Muscle layer of duodenum (tissue), 2 donors: ENCODE measurements at regions not wholly inside any gene's neighbourhood (a gene's known extent, or its start where the extent isn't known, plus 50 kb on each side); places are given as distances from the start of the nearest gene placed in this dataset.

Experiments used
- H3K27ac ChIP-seq: one replicate; pipeline ENCODE4 v1.7.0; 2013; ENCODE audit warnings: mild to moderate bottlenecking, low read length
- H3K27me3 ChIP-seq: one replicate; pipeline ENCODE4 v1.7.0; 2013; ENCODE audit warnings: low read depth, mild to moderate bottlenecking, control low read depth, low read length
- H3K36me3 ChIP-seq, 2 donors: one replicate each; pipeline ENCODE4 v1.7.0; 2013; ENCODE audit warnings: low read length in 2 of 2, control low read depth in 1 of 2, mild to moderate bottlenecking in 1 of 2; ENCODE audit not compliant: insufficient read depth in 2 of 2, control insufficient read depth in 1 of 2
- H3K4me1 ChIP-seq, 2 donors: one replicate each; pipeline ENCODE4 v1.7.0; 2013; ENCODE audit warnings: low read length in 2 of 2, mild to moderate bottlenecking in 2 of 2, control low read depth in 1 of 2, moderate library complexity in 1 of 2; ENCODE audit not compliant: insufficient read depth in 2 of 2, control insufficient read depth in 1 of 2
- H3K4me3 ChIP-seq, 2 donors: one replicate each; pipeline ENCODE4 v1.7.0; 2013; ENCODE audit warnings: low read length in 2 of 2, low read depth in 1 of 2, mild to moderate bottlenecking in 1 of 2
- H3K9me3 ChIP-seq, 2 donors: one replicate each; pipeline ENCODE4 v1.7.0; 2013; ENCODE audit warnings: low read length in 2 of 2, control low read depth in 1 of 2, mild to moderate bottlenecking in 1 of 2; ENCODE audit not compliant: control insufficient read depth in 1 of 2
- donor health status: healthy.

DNA sequence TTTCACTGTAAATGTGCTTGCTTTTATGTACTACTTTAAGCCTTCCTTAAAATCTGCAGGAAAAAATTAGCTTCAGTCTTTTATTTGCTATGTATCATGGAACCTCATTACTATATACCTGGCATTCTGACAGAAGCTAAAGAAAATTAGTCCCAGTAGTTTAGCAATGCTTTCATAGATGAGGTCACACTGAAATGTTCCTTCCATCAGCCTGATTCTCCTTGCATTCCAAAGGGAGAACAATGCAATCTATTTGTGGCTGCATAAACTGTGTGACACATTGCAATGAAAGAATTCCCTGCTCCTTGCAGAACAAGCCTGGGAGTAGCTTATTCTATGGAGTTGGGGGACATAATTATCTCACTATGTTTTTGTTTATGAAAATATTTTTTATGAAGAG, 691.5 kb upstream of the ARPP21 start:
- Histone ChIP-seq H3K4me1 (peaks cover 0 to 5% of the 10 kb centered on the region in 2 donors), H3K27ac (no peak overlapping the region), H3K36me3 (no peaks in the 10 kb centered on the region)

DNA sequence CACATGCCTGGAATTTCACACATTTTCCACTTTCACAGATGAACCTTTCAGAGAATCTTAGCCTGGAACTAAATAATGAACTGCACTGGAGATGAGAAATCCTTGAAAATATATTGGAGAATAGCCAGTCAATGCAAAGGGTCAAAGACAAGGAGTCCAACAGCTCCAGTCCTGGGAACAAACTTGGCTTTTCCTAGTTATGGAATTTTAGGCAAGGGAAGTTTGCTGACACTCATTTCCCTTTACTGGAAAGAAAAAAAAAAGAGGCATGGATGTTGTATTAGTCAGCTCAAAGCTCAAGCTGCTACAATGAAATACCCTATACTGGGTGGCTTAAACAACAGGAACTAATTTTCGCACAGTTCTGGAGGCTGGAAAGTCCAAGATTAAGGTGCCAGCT, 690.8 kb upstream of the ARPP21 start:
- no peak overlapping the region for H3K4me3 ChIP-seq
- no peak overlapping the region for H3K27ac ChIP-seq
- H3K36me3 ChIP-seq = no peaks in the 10 kb centered on the region
- H3K9me3 ChIP-seq = no peaks in the 10 kb centered on the region
- H3K4me1 ChIP-seq = peaks cover 0 to 5% of the 10 kb centered on the region in 2 donors
- no peaks in the 10 kb centered on the region for H3K27me3 ChIP-seq

More for the DNA sequence above, 691.5 kb upstream of the ARPP21 start:
- H3K4me3 ChIP-seq = no peak overlapping the region
- H3K27me3 ChIP-seq = no peaks in the 10 kb centered on the region
- H3K9me3 ChIP-seq = no peaks in the 10 kb centered on the region

DNA sequence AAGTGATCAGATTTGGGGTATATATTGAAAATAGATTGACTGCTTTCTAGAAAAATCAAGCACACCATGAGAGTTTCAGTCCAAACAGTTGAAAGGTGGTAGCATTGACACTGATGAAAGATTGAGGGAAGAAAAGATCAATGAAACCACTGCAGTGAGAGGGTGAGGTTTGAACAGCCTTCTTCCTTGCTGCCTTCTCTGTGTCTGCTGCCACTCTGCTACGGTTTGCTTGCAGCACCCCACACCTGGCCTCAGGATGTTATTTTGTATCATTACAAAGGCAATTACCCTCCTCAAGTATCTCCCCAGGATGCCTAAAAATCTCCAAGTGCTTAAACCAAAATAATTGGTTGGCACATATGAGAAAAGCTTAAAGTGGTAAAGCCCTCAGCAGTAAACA, 683.6 kb upstream of the ARPP21 start:
- Histone ChIP-seq H3K27ac (no peak overlapping the region), H3K4me1 (no peaks in the 10 kb centered on the region), H3K36me3 (no peaks in the 10 kb centered on the region), H3K4me3 (no peak overlapping the region), H3K9me3 (no peaks in the 10 kb centered on the region), H3K27me3 (no peaks in the 10 kb centered on the region)

- no peaks in the 10 kb centered on the region for H3K4me1 ChIP-seq
- H3K27me3 ChIP-seq = no peaks in the 10 kb centered on the region
These were observed 682.8 kb upstream of the ARPP21 start for GRCh38 chr3:34956511-34956910.

DNA sequence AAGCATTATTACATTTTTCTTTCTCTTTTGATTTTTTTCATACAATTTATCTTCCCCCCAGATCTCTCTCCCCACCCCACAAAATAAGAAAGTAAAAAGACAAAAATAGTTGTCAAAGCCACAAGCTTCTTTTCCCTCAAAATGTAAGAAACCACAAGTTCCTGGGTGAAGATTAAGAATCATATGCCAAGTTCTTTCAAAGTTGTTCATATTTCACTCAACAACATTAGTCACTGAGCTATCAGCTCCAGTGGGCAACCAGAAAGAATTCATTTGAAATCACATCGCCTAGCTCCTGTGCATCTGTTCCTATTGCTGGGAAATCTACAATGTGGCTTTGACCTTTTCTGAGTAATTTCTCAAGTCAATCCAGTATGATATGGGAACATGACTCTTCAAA, 681.6 kb upstream of the ARPP21 start:
- no peaks in the 10 kb centered on the region for H3K27me3 ChIP-seq
- H3K36me3 ChIP-seq = no peaks in the 10 kb centered on the region
- H3K9me3 ChIP-seq = no peaks in the 10 kb centered on the region
- no peak overlapping the region for H3K27ac ChIP-seq
- no peaks in the 10 kb centered on the region for H3K4me1 ChIP-seq
- no peak overlapping the region for H3K4me3 ChIP-seq

More at GRCh38 chr3:34956511-34956910, 682.8 kb upstream of the ARPP21 start:
- H3K36me3 ChIP-seq = no peaks in the 10 kb centered on the region
- no peaks in the 10 kb centered on the region for H3K9me3 ChIP-seq
- no peak overlapping the region for H3K4me3 ChIP-seq
- no peak overlapping the region for H3K27ac ChIP-seq

DNA sequence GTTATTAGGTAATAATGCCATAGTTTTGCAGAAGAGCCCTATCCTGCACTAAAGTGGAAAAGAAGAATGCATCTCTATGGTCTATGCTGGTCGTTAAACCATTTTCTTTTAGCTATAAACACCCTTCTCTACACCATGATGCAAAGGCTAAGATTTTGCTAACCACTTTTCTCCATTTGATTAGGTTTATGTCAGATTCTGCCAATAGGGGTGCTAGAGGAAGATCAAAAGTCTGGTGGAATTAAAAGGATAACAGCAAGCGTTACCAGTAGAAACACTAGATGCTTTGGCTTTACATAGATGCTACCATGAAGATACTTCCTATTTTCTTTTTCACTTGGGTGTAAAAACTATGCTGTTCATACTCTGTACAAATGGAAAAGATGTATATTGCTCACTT, 669.8 kb upstream of the ARPP21 start:
- no peak overlapping the region for H3K4me3 ChIP-seq
- H3K27ac ChIP-seq = no peak overlapping the region
- H3K27me3 ChIP-seq = no peaks in the 10 kb centered on the region
- no peaks in the 10 kb centered on the region for H3K36me3 ChIP-seq
- no peaks in the 10 kb centered on the region for H3K4me1 ChIP-seq
- no peaks in the 10 kb centered on the region for H3K9me3 ChIP-seq

DNA sequence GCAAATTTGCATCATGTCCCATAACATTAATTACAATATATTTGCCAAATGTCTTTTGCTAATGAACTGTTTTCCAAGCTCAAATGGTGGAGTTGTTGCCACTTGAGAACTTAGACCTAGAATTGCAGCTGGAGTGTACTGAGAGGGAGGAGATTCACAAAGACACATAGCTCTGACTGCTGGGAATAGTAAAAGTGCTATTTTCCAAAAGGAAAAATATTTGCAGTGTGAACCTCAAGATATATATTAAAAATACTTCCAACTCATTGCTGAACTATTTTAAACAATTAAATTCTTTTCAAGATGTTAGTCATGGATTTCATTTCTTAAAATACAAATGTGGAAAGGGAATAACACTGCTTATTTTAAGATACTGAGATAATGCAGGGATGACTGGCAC, 666.8 kb upstream of the ARPP21 start:
- H3K27me3 ChIP-seq = no peaks in the 10 kb centered on the region

DNA sequence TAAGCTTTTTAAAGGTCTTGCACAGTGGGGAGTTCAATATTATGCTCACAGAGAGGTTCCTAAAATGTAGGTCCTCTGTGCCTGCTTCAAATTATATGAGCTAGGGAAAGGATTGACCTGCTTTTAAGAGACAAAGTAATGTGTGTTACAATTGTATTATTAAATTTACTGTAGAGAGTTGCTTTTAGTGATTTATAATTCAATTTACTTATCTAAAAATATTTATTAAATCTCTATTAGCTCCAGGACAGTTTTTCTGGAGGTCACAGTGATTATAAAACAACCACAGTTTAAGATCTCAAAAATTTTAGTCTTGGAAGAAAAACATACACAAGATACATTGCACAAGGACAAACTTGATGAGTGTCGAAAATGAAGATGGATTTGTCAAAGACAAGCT, 665.7 kb upstream of the ARPP21 start:
- H3K4me3 ChIP-seq = no peak overlapping the region
- no peaks in the 10 kb centered on the region for H3K27me3 ChIP-seq
- H3K27ac ChIP-seq = no peak overlapping the region
- no peaks in the 10 kb centered on the region for H3K4me1 ChIP-seq
- H3K36me3 ChIP-seq = no peaks in the 10 kb centered on the region
- H3K9me3 ChIP-seq = no peaks in the 10 kb centered on the region

More for the DNA sequence above, 666.8 kb upstream of the ARPP21 start:
- Histone ChIP-seq H3K9me3 (no peaks in the 10 kb centered on the region), H3K36me3 (no peaks in the 10 kb centered on the region), H3K4me3 (no peak overlapping the region), H3K27ac (no peak overlapping the region), H3K4me1 (no peaks in the 10 kb centered on the region)

DNA sequence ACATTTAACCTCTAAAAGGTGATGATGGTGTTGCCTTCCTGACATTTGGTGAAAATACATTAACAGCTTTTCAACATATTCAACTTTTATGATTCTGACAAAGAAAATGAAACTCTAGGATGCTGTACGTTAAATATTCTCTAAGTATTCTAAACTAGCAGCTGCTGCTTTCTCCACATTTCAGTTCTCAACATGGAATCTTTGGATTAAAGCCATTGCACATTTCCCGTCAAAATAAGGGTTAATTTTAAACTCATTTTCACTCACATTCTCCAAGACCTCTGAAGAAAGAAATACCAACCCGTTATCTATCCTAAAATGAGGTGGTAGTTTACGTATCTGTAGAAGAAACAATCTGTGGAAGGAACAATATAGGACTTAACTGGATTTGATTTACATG, 655.7 kb upstream of the ARPP21 start:
- Histone ChIP-seq H3K9me3 (no peaks in the 10 kb centered on the region), H3K27ac (no peak overlapping the region), H3K4me3 (no peak overlapping the region)

DNA sequence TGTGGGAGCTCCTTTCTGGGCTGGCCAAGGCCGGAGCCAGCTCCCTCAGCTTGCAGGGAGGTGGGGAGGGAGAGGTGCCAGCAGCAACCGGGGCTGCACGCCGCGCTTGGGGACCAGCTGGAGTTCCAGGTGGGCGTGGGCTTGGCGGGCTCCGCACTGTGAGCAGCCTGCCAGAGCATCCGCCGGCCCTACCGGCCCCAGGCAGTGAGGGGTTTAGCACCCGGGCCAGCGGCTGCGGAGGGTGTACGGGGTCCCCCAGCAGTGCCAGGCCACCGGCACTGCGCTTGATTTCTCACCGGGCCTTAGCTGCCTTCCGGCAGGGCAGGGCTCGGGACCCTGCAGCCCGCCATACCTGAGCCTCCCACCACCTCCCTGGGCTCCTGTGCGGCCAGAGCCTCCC, 651.0 kb upstream of the ARPP21 start:
- Histone ChIP-seq H3K4me3 (no peak overlapping the region), H3K4me1 (no peaks in the 10 kb centered on the region), H3K27me3 (no peaks in the 10 kb centered on the region), H3K27ac (no peak overlapping the region), H3K36me3 (no peaks in the 10 kb centered on the region), H3K9me3 (peaks cover 0 to 2% of the 10 kb centered on the region in 2 donors)

More for the DNA sequence above, 655.7 kb upstream of the ARPP21 start:
- no peaks in the 10 kb centered on the region for H3K27me3 ChIP-seq
- no peaks in the 10 kb centered on the region for H3K36me3 ChIP-seq
- no peaks in the 10 kb centered on the region for H3K4me1 ChIP-seq

GRCh38 chr3:34995796-34996430, 643.4 kb upstream of the ARPP21 start:
- Histone ChIP-seq H3K27me3 (no peaks in the 10 kb centered on the region), H3K4me3 (no peak overlapping the region), H3K27ac (no peak overlapping the region), H3K36me3 (no peaks in the 10 kb centered on the region), H3K9me3 (no peaks in the 10 kb centered on the region), H3K4me1 (no peaks in the 10 kb centered on the region)

DNA sequence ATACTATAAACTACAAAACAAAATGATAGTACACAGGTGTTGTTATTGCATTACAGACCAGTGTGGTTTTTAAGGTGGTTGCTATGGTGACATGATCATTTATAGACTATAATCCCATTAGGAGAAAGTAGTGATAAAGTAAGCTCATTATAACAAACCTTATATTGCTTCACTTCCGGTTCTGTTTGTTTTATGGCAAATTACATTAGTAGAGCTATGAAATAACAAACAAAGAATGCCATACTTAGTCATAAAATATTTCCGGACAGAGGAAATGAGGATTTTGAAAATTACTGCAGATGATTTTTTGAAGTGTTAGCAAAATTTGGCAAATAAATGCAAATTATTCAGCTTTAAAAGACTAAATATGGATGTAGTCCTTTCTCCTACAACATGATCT, 640.4 kb upstream of the ARPP21 start:
- Histone ChIP-seq H3K9me3 (no peaks in the 10 kb centered on the region), H3K4me1 (no peaks in the 10 kb centered on the region), H3K36me3 (no peaks in the 10 kb centered on the region), H3K4me3 (no peak overlapping the region), H3K27ac (no peak overlapping the region), H3K27me3 (no peaks in the 10 kb centered on the region)
